HG02970 (cell line): ENCODE measurements at regions not wholly inside any gene's neighbourhood (a gene's known extent, or its start where the extent isn't known, plus 50 kb on each side); places are given as distances from the start of the nearest gene placed in this dataset.

Experiments used
- ATAC-seq: cut with Tn5 transposase; IDR thresholded peaks from one replicate; pipeline ENCODE4 v1.9.1; 2021; ENCODE audit warnings: mild to moderate bottlenecking, moderate library complexity, moderate number of reproducible peaks; ENCODE audit not compliant: unreplicated experiment, low FRiP score

DNA sequence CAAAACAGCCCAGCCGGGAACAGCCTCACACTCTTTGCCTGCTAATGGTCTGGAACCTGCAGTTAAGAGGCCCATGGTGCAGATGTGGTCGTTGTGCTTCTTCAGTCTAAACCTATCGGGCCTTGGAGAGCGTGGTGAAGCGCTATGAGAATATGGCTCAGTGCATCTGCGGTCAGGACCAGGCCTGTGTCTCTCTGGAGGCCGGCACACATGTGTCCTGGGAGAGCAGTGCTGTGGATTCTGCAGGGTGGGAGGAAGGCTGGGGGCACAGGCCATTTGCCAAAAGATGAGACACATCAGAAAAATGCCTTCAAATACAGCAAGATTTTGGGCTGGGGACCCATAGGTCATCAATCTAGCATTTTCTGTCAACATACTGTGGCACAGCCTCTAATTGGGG lies 231.5 kb upstream of the GLI3 start:
- no peak for ATAC-seq

DNA sequence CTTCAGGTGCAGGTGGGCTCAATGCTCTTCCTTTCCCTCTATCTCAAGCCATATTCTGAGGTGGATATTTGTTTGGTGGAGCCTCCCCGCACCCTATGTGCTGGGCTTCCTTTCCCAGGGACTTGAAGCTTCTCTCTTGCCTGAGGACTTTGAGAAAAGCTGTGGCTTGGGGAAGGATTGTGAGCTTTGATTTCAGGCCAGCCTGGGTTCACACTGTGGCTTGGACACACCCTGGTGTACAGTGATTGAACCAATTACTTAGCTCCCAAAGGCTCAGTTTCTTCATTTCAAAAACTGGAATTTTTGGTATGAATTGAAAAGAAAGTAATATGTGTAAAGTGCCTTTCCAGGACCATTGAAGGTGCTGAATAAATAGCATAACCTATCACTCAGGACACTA lies 224.5 kb upstream of the GLI3 start:
- ATAC-seq, result no peak

DNA sequence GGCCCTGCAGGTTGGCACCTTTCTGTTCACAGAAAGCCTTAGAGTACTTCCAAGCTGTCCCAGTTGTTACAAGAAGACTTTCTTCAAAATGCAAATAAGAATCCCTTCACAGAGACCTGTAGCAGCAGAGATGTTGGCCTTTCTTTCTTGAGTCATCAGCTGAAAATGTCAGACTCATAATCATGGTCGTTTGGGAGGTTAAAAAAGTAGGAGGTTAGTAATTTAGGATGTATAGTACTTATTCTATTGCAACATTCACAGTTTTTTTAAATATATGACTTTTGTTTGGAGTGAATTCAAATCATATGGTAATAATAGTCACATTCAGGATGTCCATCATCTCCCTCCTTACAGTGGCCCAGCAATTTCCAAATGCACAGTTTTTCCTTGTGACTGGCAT lies 223.9 kb upstream of the GLI3 start:
- ATAC-seq, result no peak

DNA sequence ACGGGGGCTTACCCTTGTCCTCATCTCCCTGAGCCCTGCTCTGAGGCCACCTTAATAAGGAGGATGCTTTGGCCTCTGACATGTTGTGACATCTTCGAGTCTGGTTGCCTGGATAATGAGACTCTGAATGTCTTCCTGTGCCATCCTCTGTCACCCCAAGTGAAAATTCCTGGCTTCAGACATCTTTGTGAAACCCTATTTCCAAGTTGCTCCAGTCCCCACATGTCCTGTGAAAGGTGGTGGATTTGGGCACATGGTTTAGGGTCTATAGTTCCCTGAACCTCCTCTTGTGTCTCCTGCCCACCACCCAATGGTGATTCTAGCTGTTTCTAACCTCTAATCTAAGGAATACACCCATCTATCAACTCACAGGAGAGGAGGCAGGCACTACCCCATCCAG lies 223.1 kb upstream of the GLI3 start:
- ATAC-seq, result no peak

DNA sequence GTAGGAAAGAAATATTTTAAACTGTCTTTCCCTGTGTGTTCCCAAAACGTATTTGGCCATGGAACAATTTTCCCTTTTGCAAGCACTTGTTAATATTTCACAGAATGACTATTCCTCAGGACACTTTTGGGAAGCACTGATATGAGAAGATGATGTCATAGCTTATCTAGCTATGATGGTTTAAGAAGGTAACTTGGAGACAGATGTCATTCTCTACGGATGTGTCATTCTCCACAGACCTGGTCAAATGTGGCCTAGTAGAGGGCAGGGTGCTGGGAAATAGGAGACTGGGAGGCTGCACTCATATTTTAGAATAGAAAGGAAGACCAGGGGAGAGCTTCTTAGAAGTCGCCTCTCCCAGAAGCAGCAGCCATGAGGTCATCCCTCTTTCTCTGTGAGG lies 220.7 kb upstream of the GLI3 start:
- no peak for ATAC-seq

DNA sequence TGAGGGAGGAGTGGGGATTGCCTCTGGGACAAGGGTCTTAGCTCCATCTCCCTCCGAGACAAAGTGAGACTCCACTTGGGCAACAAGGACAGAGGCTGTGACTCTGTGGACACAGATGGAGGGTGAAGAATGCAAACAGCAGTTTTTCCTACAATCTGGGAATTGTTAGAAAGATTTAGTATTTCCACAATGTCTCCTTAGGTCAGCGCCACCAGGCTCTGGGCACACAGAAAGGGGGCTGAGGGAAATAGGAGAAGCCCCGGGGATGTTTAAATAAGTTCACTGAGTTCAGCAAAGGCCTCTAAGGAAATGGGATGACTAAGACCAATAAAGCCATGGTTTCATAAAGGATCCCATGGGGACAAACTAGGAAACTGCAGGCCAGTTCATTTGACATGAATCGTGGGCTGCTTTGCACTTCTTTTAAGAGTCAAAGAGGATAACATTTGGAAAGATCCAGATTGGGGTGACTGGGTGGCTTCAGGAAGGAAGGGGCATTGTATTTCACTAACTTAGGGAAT lies 219.8 kb upstream of the GLI3 start:
- ATAC-seq, result no peak

DNA sequence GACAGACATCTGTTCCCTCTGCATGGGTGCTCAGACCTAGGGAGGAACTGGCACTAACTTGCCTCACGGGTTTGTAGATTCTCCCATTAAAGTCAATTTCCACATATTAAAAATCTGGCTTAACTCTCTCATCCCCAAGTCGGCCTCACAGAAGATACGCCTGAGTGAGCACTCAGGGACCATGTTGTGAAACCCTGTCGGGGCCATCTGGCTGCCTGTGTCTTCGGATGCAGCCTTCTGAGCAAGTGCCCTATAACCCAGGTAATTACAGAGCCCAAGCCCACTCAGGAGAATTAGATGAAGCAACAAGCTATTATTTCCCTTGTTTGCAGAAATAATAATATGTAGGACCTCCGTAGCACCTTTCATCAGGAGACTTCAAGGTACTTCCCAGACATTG lies 219.3 kb upstream of the GLI3 start:
- no peak for ATAC-seq

DNA sequence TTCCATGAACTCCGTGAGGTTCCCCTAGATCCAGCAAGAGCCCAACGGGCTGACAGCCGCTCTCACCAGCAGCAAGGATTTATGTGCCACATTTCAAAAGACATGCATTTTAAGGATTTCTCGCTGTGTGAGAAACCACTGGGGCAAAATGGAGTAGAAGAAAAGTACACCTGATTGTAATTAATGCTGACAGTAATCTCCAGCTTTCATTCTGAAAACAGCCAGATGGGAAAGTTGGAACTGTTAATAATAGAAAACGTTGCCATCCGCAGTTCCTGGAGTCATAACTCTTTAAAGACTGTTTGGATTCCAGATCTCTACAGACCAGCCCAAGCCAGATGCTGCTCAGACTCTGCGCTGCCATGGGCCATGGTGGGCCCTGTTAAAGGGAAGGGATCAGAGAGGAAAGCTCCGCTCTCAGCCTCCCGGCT lies 216.9 kb upstream of the GLI3 start:
- ATAC-seq, result no peak

DNA sequence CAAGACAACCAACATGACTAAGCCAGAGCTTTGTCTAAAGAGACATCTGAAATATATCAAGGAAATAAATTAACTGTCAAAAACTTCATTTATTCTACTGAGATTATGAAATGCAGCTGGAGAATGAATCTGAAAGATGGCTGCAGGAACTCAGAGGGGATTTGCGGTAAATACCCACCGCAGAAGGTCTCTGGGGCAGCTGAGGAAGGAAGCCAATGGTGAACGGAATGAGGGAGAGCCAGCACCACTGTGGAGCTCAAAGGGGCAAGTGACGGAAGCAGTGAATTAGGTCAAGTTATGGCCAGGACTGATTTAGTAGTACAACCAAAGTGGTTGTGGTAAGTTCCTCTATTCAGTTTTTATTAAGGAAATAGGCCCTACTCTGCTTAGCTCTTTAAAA lies 215.3 kb upstream of the GLI3 start:
- ATAC-seq, result no peak

DNA sequence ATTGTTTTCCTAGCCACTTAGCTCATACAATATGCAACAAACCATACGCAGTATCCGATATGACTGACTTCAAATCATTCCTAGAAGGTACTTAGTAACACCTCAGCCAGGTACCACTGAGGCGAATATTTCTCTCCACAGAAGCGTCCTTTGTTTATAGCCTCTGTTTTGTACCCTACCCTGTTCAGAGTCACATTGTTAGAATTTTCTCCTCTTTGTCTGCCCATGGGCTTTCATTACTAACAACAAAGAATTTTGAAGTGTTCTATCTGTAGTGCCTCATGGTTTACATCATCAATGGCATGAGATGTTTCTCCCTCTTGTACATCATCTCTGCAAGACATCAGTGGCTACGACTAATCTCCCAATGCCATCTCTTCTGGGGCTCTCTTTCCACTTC lies 212.4 kb upstream of the GLI3 start:
- no peak for ATAC-seq

DNA sequence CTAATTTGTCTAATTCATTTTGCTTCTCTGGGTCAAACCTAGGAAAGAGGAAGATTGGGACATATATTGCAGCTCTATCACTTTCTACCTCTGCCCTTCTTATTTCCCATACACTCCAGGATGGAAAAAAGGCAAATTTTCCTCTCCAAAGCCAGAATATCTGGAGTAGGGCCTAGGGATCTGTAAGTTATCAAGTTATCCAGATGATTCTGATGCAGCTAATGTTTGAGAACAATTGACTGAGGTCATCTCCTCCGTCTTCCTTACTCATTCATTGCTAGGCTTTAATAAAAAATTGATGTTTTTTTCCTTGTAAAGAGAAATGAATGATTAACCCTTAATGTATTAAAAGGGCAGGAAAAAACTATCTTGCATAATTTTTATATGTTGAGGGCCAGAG lies 211.9 kb upstream of the GLI3 start:
- ATAC-seq, result no peak

DNA sequence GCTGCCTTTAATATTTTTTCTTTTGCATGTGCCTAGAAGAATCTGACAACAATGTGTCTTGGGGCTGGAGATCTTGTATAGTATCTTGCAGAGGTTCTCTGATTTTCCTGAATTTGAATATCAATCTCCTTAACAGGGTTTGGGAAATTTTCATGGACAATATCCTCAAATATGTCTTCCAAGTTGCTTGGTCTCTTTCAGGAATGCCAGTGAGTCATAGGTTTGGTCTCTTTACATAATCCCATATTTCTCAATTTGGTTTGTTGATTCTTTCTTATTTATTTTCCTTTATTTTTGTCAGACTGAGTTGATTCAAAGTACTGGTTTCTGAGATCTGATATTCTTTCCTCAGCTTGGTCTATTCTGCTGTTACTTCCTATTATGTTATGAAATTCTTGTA lies 208.7 kb upstream of the GLI3 start:
- ATAC-seq, result no peak

DNA sequence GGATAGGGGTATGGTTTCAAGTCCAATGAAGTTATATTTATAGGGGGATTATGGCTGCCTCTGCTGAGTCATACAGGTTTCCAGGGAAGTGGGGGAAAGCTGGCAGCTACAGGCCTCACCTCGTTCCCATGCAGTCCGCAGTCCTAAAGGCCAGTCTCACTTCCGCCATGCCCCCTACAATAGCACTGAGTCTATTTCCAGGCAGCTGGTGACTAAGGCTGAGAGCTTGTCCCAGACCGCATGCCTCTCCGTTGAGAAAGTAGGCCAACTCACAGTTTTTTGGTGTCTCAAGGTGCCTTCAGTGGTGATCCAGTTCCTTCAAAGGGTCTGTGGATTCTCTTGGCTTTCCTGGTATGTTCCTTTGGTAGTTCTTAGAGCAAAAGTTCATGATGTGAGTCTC lies 203.9 kb upstream of the GLI3 start:
- ATAC-seq, result no peak

DNA sequence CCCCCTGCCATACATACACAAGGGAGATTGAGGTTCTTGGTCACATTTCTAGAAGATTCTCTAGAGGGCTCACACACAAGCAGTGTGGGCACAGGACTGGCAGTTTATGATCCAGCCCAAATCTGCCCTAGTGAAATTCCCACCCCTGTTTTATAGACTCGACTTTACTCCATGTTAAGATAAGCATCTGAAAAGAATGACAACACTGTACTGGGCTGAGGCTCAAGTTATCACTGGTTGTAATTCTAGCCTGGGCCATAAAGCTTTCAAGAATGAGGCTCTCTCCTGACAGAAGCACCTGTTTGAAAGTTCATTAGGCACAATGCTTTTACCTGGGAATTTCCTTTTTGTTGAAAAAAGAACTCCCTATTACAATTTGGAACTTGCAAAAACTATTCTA lies 195.6 kb upstream of the GLI3 start:
- ATAC-seq, result no peak

DNA sequence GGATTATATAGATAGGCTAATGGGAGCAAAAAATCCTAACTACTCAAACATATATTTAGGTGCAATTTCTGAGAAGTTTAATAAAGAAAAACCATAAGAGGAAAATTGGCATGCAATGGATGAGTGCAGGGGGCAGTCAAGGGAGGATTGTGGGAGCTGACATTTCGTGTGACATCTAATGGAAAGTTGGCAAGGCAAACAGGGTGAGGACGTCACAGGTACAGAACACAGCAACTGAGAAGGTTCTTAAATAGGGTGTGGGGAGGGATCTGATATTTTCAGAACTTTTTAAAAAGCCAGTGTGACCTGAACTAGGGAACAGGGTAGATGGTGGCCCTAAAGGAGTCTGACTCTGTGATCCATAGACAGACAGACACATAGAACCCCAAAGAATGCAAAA lies 194.9 kb upstream of the GLI3 start:
- no peak for ATAC-seq

DNA sequence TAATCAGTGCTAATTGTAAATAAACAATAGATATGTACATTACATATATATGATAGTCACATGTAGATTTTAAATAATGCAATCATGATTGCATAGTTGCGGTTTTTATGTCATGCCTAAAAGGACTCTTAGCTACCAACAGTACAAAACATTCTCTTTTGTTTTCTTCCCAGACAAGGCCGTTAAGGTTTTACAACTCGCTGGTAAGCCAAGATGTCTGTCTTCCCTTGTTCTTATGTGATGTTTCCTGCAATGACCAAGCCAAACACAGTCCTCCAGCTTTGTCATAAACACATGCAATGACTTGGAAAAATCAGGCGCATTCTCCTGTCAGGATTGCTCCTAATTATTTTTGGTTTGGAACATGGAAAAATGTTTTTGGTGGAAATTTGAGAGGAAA lies 192.3 kb upstream of the GLI3 start:
- no peak for ATAC-seq

DNA sequence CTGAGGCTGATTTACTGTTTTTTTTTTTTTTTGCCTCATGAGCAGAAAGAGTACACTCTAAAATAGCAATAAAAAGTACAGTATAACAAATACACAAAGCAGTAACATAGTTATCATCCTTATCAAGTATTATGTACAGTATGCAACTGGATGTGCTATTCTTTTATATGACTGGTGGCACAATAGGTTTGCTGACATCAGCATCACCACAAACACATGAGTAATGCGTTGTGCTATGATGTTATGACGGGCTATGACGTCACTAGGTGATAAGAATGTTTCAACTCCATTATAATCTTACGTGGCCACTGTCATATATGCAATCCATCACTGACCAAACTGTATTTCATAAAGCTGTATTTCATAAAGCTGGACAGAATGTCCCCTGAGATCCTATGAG lies 189.2 kb upstream of the GLI3 start:
- ATAC-seq, result no peak

DNA sequence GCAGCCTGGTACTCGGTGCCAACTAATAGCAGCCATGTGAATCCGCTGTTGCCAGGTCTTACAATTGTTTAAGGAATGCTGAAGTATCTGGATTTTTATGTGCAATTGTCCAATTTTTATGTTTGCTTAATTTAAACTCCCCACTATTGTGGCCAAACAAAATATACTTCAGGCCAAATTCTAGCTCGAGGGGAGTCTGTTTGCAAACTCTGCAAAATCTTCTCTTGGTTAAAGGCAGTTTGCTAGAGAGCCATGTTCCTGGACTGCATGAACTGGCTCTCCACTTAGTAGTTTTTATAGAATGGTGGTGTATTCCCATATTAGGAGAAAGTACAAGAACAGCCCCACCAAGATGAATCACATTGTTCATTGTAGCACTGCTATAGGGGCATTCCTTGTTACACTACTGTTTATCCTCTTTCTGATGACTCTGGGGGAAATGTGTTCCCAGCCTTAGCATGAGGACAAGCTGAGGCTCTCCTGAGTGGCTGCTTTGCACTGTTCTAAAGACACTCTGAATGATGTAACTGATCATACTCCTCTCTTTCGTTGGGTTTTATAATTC lies 178.0 kb upstream of the GLI3 start:
- ATAC-seq, result no peak

DNA sequence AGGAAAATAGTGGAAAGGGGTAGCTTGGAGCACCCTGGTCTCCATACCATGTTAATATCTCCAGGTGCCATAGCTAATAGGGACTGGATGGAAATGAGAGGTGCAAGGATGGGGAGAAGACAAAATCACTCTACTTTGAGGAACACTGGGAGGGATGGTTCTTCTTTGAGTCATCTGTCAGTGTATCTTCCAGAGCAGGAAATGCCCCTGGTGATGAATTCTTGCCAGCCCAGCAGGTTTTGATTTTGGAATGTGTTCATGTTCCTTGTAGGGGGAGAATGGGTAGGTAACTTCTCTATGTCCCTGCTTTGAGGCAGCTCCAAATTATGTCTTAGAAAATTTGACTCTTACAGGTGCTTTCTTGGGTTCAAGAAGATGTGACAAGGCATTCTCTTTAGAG lies 177.0 kb upstream of the GLI3 start:
- ATAC-seq, result no peak

DNA sequence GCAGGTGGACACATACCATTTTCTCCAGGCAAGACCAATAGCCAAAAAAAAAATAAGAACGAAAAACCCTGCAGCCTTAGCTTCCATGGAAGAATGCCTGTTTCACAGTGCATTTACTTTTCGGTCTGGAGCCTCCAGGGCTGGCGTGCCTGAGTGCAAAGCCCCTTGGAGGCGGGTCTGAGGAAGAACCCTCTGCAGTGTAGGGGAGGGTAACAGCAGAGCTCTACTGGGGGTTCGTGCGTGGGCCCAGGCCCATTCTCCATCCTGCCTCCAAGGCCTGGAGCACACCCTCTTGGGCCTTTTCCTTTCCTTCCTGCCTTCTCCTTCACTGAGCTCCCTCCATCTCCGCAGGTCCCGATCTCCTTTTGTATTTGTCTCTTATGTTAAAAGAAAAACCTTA lies 172.3 kb upstream of the GLI3 start:
- ATAC-seq, result no peak

DNA sequence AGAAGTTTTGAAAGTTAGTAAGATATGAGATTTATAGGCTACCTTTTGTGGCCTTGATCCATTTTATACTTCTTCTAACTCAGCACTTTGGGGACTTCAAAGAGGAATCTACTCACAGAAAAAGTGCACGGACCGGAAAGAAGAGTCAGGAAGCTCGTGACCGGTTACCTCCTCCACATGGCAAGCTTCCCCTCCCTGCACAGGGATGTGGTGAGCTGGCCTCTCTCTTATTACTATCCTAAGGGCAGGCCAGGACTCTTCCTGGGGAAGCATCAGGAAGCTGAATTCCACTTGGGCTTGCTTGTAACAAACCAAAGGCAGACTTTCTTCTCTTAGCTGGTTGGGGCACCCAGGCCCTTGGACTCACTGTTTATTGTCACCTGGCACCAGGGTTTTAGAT lies 170.8 kb upstream of the GLI3 start:
- ATAC-seq, result no peak

DNA sequence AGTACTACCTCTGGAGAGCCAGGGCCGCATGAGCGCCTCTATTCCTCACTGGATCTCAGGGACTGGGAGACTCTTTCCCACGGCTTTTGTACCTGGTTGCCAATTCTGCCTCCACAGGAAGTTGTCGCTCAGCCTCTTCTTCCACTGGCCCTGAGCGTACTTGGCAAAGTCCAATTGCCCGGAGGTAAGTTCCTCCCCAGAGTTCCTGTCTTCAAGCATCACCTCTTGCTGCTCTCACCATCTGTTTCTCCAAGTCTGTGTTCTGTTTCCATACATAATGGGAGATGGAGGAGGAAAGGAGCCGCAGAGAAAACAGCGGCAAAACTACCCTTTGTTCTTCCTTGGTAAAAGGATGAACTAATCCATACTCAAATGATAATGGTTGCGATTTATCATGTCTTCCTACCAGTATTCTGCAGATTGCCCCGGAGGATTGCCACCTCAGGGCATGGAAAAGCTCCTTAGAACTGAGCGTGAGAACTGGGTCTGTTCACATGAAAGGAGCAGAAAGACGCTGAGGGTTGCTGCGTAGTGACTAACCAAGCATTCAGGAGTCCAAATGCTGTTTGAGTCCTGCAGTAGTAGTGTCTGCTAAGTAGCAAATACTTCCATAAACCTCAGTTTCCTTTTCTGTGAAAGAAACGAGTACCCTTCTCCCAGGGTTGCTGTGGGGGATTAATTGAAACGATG lies 170.2 kb upstream of the GLI3 start:
- no peak for ATAC-seq

DNA sequence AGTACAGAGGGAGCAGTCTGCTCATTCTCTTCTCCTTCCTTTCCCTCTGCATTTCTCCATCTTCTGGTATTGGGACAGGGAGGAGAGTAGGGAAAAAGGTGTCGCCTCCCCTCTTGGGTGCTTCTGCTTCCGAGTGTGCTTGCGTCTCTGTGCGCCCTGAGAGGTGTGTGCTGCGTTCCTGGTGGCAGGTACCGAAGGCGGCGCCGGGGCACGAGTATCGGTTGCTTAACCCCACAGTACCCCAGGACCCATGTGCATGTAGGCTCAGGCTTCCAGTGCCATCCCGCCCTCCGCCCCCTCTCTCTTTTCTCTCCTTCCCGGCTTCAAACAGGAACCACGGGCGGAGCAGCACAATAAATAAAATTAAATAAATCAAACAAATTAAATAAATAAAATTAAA lies 169.3 kb upstream of the GLI3 start:
- ATAC-seq, result no peak
